ENCODE measurements at regions not wholly inside any gene's neighbourhood (a gene's known extent, or its start where the extent isn't known, plus 50 kb on each side); places are given as distances from the start of the nearest gene placed in this dataset.

DNA sequence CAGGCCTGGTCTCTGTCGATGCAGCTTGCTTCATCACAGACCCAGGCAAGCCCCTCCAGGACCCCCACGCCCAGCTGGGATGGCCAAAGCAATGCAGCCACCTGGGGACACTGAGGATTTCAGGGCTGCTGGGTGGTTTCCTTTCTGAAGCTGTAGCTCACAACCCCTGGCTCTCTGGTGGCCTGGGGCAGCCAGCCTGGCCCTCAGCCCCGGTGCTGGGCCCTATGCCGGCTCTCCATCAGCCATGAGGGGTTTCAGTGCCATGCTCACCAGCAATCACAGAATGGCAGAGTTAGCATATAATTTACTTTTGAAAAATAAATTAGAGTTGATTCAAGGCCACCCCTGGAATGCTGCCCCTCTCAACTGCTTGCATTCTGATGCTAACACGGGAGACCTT is 150.2 kb upstream of the UNC5B start:
- H3K9me3 ChIP-seq (ENCODE audit: control insufficient read depth in 1 of 2, insufficient read depth in 1 of 2, low read depth in 1 of 2, low read length in 2 of 2), result no peaks in the 10 kb centered on the region
- intact Hi-C loops (cut with micrococcal nuclease), result no loop called here
- BruUV-seq (replicated peaks), result no TSS peak
- no peak overlapping the region for H3K9ac ChIP-seq (ENCODE audit: low read length)
- H3K4me1 ChIP-seq (ENCODE audit: control insufficient read depth in 1 of 2, insufficient read depth in 2 of 2, low read length in 2 of 2), result no peaks in the 10 kb centered on the region; a peak in 1 of 4 replicates
- ATAC-seq (no peak), DNase-seq (ENCODE audit: low read depth, low spot score) (no peak)
- H3K27me3 ChIP-seq (ENCODE audit: insufficient read depth, low read length), result no peaks in the 10 kb centered on the region
- H3K4me3 ChIP-seq (replicated peaks in 1 of 2; ENCODE audit: low read depth in 1 of 2, low read length in 2 of 2), result no peak overlapping the region
- H3K9me2 ChIP-seq (ENCODE audit: insufficient read depth), result no peaks in the 10 kb centered on the region
- H3K79me2 ChIP-seq (ENCODE audit: insufficient read depth, low read length), result no peaks in the 10 kb centered on the region
- no peak overlapping the region for H3K27ac ChIP-seq (ENCODE audit: low read depth, low read length)
- CTCF ChIA-PET, result no interaction called here
- H3K4me2 ChIP-seq (ENCODE audit: low read length), result no peak overlapping the region
- TF ChIP-seq YY1 (IDR thresholded peaks at IDR 0.05; ENCODE audit: extremely low read depth, insufficient replicate concordance, low read depth, low read length) (no peak), TCF7L2 (IDR thresholded peaks at IDR 0.05; ENCODE audit: borderline replicate concordance, extremely low read depth, insufficient read depth, insufficient read length) (no peak), POLR2A (IDR thresholded peaks at IDR 0.05; ENCODE audit: borderline replicate concordance, extremely low read depth, insufficient read depth, insufficient read length) (no peak), ZFX (IDR thresholded peaks at IDR 0.05) (no peak), POLR2AphosphoS5 (IDR thresholded peaks at IDR 0.05; ENCODE audit: low read depth, low read length) (no peak), SRF (IDR thresholded peaks at IDR 0.05; ENCODE audit: low read depth) (no peak), JUND (IDR thresholded peaks at IDR 0.05) (no peak), SIN3A (IDR thresholded peaks at IDR 0.05; ENCODE audit: low read depth) (no peak)
- TF ChIP-seq, protein P1, sequence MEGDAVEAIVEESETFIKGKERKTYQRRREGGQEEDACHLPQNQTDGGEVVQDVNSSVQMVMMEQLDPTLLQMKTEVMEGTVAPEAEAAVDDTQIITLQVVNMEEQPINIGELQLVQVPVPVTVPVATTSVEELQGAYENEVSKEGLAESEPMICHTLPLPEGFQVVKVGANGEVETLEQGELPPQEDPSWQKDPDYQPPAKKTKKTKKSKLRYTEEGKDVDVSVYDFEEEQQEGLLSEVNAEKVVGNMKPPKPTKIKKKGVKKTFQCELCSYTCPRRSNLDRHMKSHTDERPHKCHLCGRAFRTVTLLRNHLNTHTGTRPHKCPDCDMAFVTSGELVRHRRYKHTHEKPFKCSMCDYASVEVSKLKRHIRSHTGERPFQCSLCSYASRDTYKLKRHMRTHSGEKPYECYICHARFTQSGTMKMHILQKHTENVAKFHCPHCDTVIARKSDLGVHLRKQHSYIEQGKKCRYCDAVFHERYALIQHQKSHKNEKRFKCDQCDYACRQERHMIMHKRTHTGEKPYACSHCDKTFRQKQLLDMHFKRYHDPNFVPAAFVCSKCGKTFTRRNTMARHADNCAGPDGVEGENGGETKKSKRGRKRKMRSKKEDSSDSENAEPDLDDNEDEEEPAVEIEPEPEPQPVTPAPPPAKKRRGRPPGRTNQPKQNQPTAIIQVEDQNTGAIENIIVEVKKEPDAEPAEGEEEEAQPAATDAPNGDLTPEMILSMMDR (IDR thresholded peaks at IDR 0.05 in 2 of 3, conservative IDR thresholded peaks at IDR 0.05 in 1 of 3; ENCODE audit: borderline replicate concordance in 1 of 3, insufficient read depth in 1 of 3, low read depth in 2 of 3, low read length in 2 of 3), result no peak
- TF ChIP-seq, protein P2, sequence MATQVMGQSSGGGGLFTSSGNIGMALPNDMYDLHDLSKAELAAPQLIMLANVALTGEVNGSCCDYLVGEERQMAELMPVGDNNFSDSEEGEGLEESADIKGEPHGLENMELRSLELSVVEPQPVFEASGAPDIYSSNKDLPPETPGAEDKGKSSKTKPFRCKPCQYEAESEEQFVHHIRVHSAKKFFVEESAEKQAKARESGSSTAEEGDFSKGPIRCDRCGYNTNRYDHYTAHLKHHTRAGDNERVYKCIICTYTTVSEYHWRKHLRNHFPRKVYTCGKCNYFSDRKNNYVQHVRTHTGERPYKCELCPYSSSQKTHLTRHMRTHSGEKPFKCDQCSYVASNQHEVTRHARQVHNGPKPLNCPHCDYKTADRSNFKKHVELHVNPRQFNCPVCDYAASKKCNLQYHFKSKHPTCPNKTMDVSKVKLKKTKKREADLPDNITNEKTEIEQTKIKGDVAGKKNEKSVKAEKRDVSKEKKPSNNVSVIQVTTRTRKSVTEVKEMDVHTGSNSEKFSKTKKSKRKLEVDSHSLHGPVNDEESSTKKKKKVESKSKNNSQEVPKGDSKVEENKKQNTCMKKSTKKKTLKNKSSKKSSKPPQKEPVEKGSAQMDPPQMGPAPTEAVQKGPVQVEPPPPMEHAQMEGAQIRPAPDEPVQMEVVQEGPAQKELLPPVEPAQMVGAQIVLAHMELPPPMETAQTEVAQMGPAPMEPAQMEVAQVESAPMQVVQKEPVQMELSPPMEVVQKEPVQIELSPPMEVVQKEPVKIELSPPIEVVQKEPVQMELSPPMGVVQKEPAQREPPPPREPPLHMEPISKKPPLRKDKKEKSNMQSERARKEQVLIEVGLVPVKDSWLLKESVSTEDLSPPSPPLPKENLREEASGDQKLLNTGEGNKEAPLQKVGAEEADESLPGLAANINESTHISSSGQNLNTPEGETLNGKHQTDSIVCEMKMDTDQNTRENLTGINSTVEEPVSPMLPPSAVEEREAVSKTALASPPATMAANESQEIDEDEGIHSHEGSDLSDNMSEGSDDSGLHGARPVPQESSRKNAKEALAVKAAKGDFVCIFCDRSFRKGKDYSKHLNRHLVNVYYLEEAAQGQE (IDR thresholded peaks at IDR 0.05; ENCODE audit: low read depth), result no peak
- POLR2A ChIA-PET, result no interaction called here
- no peaks in the 10 kb centered on the region for H3K36me3 ChIP-seq (ENCODE audit: control insufficient read depth in 1 of 2, insufficient read depth in 2 of 2, low read length in 2 of 2)
- H2AFZ ChIP-seq (ENCODE audit: low read depth, low read length, poor library complexity, severe bottlenecking), result no peak overlapping the region
- H4K20me1 ChIP-seq (ENCODE audit: insufficient read depth), result no peaks in the 10 kb centered on the region
- RAD21 ChIA-PET (ENCODE audit: low non-redundant PET in 1 of 2, low total read pairs in 2 of 2, uncharacterized antibody in 2 of 2, unreplicated experiment in 2 of 2), result no interaction called here

All from HCT116 (cell line).